ENCODE measurements at regions not wholly inside any gene's neighbourhood (a gene's known extent, or its start where the extent isn't known, plus 50 kb on each side); places are given as distances from the start of the nearest gene placed in this dataset.

GRCh38 chr2:82330155-82330554 is 2025.6 kb upstream of the LRRTM1 start:
- no peak for TF ChIP-seq CTCF (conservative IDR thresholded peaks at IDR 0.05; ENCODE audit: low read length)
- no peak for TF ChIP-seq EZH2phosphoT487 (IDR thresholded peaks at IDR 0.05; ENCODE audit: borderline replicate concordance)

Measured in Loucy (cell line).